ENCODE measurements at regions not wholly inside any gene's neighbourhood (a gene's known extent, or its start where the extent isn't known, plus 50 kb on each side); places are given as distances from the start of the nearest gene placed in this dataset.

- no peaks in the 10 kb centered on the region for H3K23me2 ChIP-seq (ENCODE audit: insufficient read length, low read depth, low read length, poor library complexity, severe bottlenecking)
- H2BK15ac ChIP-seq (ENCODE audit: low read depth, low read length) = no peak overlapping the region
- H2BK5ac ChIP-seq (ENCODE audit: insufficient read length, low read length) = no peak overlapping the region
- H4K5ac ChIP-seq (ENCODE audit: insufficient read length, low read depth, low read length) = no peak overlapping the region
- no peaks in the 10 kb centered on the region for H3K36me3 Mint-ChIP-seq (ENCODE audit: insufficient read depth in 1 of 3, low read depth in 3 of 3)
- H3K4me1 ChIP-seq (ENCODE audit: insufficient read depth, low read length) = no peaks in the 10 kb centered on the region
- no peaks in the 10 kb centered on the region for H3K79me2 ChIP-seq (ENCODE audit: insufficient read depth, low read length)
- H2AFZ ChIP-seq (ENCODE audit: low read length) = no peak overlapping the region
- no peak overlapping the region for H3K9ac ChIP-seq (ENCODE audit: extremely low read depth, insufficient read length, low read length)
- H3K27ac ChIP-seq (ENCODE audit: insufficient read length, low read depth, low read length) = no peak overlapping the region
- H3T11ph ChIP-seq (ENCODE audit: low read length) = no peak overlapping the region
- no peak overlapping the region for H3K4me2 ChIP-seq (ENCODE audit: insufficient read depth, insufficient read length, low read length)
- H3K27me3 ChIP-seq (ENCODE audit: insufficient read depth, low read length) = no peaks in the 10 kb centered on the region
- H3K23ac ChIP-seq (ENCODE audit: insufficient read length, low read depth, low read length) = no peak overlapping the region
- H2BK120ac ChIP-seq (ENCODE audit: low read depth, low read length, poor library complexity, severe bottlenecking) = no peak overlapping the region
- H2BK12ac ChIP-seq (ENCODE audit: insufficient read length, low read depth, low read length) = no peak overlapping the region
- no peak overlapping the region for H4K8ac ChIP-seq (replicated peaks; ENCODE audit: insufficient read length, low read depth, low read length)
- H3K56ac ChIP-seq (ENCODE audit: insufficient read length, low read depth, low read length) = no peak overlapping the region
- no peaks in the 10 kb centered on the region for H3K79me1 ChIP-seq (ENCODE audit: insufficient read depth, low read depth, low read length, poor library complexity, severe bottlenecking)
- no peak overlapping the region for H3K14ac ChIP-seq (ENCODE audit: insufficient read depth, low read length)
- H4K91ac ChIP-seq (ENCODE audit: insufficient read length, low read depth, low read length) = no peak overlapping the region
- H3K4me1 Mint-ChIP-seq = peaks cover 0 to 9% of the 10 kb centered on the region in 2 experiments; a peak in 2 of 4 replicates
- no peaks in the 10 kb centered on the region for H3K9me3 Mint-ChIP-seq
- TF ChIP-seq CTCF (conservative IDR thresholded peaks at IDR 0.05) = no peak
- no CpG with 5 or more reads among the region's 3 CpGs for WGBS (ENCODE audit: extremely low coverage, insufficient read length, low lambda C conversion rate)
- H3K9me3 ChIP-seq (ENCODE audit: control insufficient read depth, low read depth, low read length) = no peaks in the 10 kb centered on the region
- H3K4me3 Mint-ChIP-seq = no peak overlapping the region
- no peak overlapping the region for H3K4ac ChIP-seq (ENCODE audit: low read depth, low read length)
- H2AK5ac ChIP-seq (ENCODE audit: insufficient read length, low read length) = no peak overlapping the region
- peaks cover 11% of the 10 kb centered on the region for H3K27me3 Mint-ChIP-seq (ENCODE audit: low read depth)
- H4K20me1 ChIP-seq (ENCODE audit: control insufficient read depth, insufficient read depth, insufficient read length) = no peaks in the 10 kb centered on the region
- DNase-seq = no peak
- no peak overlapping the region for H2BK20ac ChIP-seq (ENCODE audit: low read depth, low read length, poor library complexity, severe bottlenecking)
- H3K18ac ChIP-seq (ENCODE audit: insufficient read length, low read depth, low read length) = no peak overlapping the region
- H3K27ac Mint-ChIP-seq = no peak overlapping the region
Measured at GRCh38 chr4:10345381-10345784, 111.8 kb downstream of the ZNF518B start.
